C4-2B (cell line): ENCODE measurements at regions not wholly inside any gene's neighbourhood (a gene's known extent, or its start where the extent isn't known, plus 50 kb on each side); places are given as distances from the start of the nearest gene placed in this dataset.
A peak's percentile ranks its signal among the peaks of the same experiment; 100 is the strongest.

ENCODE experiments used
- CTCF ChIP-seq: fragments of 450-650 bp; conservative IDR thresholded peaks from 2 replicates; pipeline ENCODE4 v1.5.1; 2017; ENCODE audit warnings: mild to moderate bottlenecking
- ZFX ChIP-seq: fragments of 450-650 bp; IDR thresholded peaks from 2 replicates; pipeline ENCODE4 v1.6.1; 2017

GRCh38 chrX:110853610-110854009, 58.0 kb upstream of the CHRDL1 start:
- TF ChIP-seq CTCF (peak; percentile 45), ZFX (no peak)
